Gastrocnemius medialis (tissue), 4 donors: ENCODE measurements at regions not wholly inside any gene's neighbourhood (a gene's known extent, or its start where the extent isn't known, plus 50 kb on each side); places are given as distances from the start of the nearest gene placed in this dataset.

Experiments
- POLR2A ChIP-seq, 2 donors: fragments of 450-650 bp; IDR thresholded peaks; one replicate each; pipeline ENCODE4 v1.6.1; 2017; ENCODE audit warnings: antibody characterized with exemption in 2 of 2, mild to moderate bottlenecking in 2 of 2, moderate library complexity in 2 of 2
- TF ChIP-seq, protein P1 (sequence below), 5 experiments: fragments of 450-650 bp in 3 of 5; fragments of 200-600 bp in 2 of 5; sonication (generic) in 2 of 5; IDR thresholded peaks in 4 of 5; conservative IDR thresholded peaks in 1 of 5; 1 replicate in 4 of 5; 2 replicates in 1 of 5; pipeline ENCODE4 v1.5.1; 2016 to 2019; ENCODE audit warnings: antibody characterized with exemption in 5 of 5, mild to moderate bottlenecking in 3 of 5, moderate library complexity in 3 of 5

GRCh38 chr11:70717936-70718595 lies 319.7 kb downstream of the CTTN start:
- TF ChIP-seq, protein P1, sequence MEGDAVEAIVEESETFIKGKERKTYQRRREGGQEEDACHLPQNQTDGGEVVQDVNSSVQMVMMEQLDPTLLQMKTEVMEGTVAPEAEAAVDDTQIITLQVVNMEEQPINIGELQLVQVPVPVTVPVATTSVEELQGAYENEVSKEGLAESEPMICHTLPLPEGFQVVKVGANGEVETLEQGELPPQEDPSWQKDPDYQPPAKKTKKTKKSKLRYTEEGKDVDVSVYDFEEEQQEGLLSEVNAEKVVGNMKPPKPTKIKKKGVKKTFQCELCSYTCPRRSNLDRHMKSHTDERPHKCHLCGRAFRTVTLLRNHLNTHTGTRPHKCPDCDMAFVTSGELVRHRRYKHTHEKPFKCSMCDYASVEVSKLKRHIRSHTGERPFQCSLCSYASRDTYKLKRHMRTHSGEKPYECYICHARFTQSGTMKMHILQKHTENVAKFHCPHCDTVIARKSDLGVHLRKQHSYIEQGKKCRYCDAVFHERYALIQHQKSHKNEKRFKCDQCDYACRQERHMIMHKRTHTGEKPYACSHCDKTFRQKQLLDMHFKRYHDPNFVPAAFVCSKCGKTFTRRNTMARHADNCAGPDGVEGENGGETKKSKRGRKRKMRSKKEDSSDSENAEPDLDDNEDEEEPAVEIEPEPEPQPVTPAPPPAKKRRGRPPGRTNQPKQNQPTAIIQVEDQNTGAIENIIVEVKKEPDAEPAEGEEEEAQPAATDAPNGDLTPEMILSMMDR (IDR thresholded peaks at IDR 0.05 in 4 of 5, conservative IDR thresholded peaks at IDR 0.05 in 1 of 5) = no peak
- TF ChIP-seq POLR2A (IDR thresholded peaks at IDR 0.05) = no peak
